Prostate gland (tissue), 2 donors: ENCODE measurements at regions not wholly inside any gene's neighbourhood (a gene's known extent, or its start where the extent isn't known, plus 50 kb on each side); places are given as distances from the start of the nearest gene placed in this dataset.

Source experiments
- CTCF ChIP-seq, 4 experiments: fragments of 200-600 bp in 2 of 4; fragments of 450-650 bp in 2 of 4; sonication (generic) in 2 of 4; IDR thresholded peaks; 1 replicate in 3 of 4; 2 replicates in 1 of 4; pipeline ENCODE4 v1.5.1; 2016 to 2019; ENCODE audit warnings: antibody characterized with exemption in 4 of 4, mild to moderate bottlenecking in 2 of 4, moderate library complexity in 2 of 4
- POLR2A ChIP-seq: fragments of 450-650 bp; IDR thresholded peaks from one replicate; pipeline ENCODE4 v1.6.1; 2016; ENCODE audit warnings: antibody characterized with exemption, mild to moderate bottlenecking

- TF ChIP-seq CTCF (IDR thresholded peaks at IDR 0.05), result no peak
- no peak for TF ChIP-seq POLR2A
These were observed 157.8 kb upstream of the JUN start for GRCh38 chr1:58941471-58942289.
